H1 (cell line): ENCODE measurements at regions not wholly inside any gene's neighbourhood (a gene's known extent, or its start where the extent isn't known, plus 50 kb on each side); places are given as distances from the start of the nearest gene placed in this dataset.

Source experiments
- CTCF ChIA-PET: fragments of 300-600 bp; sonication (Branson Sonifier 250); formaldehyde crosslinking; loops from one replicate; lab custom pipeline; 2021; ENCODE audit not compliant: partially characterized antibody; lab: Charles Lee
- POLR2A ChIA-PET: fragments of 300-600 bp; sonication (Branson Sonifier 250); formaldehyde crosslinking; loops from one replicate; lab custom pipeline; 2021; ENCODE audit warnings: inconsistent platforms; ENCODE audit not compliant: partially characterized antibody; lab: Charles Lee
- DNase-seq, 2 experiments: peaks; one replicate each; pipeline versions ENCODE4 v3.0.0 to v3.0.0-alpha.2; 2010 to 2022; ENCODE audit warnings: low spot score in 2 of 2, low read depth in 1 of 2, mixed read lengths in 1 of 2
- FAIRE-seq: peaks from 2 replicates; lab custom pipeline; 2011; peaks lifted over from hg19 to GRCh38; lab: Jason Lieb, UNC
- H2AFZ ChIP-seq: 2 replicates; pipeline ENCODE4 v1.8.1; 2012; ENCODE audit warnings: low read length, inconsistent platforms
- H2AK5ac ChIP-seq: 2 replicates; pipeline ENCODE4 v1.6.1; 2013; ENCODE audit warnings: low read depth, low read length
- H2BK120ac ChIP-seq: replicated peaks from 2 replicates; pipeline ENCODE3; 2013; ENCODE audit warnings: low read depth, low read length, inconsistent platforms
- H2BK12ac ChIP-seq: 2 replicates; pipeline ENCODE4 v1.6.1; 2013; ENCODE audit warnings: low read depth, low read length
- H2BK15ac ChIP-seq: 2 replicates; pipeline ENCODE4 v1.6.1; 2013; ENCODE audit warnings: low read length
- H2BK20ac ChIP-seq: 2 replicates; pipeline ENCODE4 v1.6.1; 2013; ENCODE audit warnings: low read length
- H2BK5ac ChIP-seq: 2 replicates; pipeline ENCODE4 v1.6.1; 2013; ENCODE audit warnings: low read depth, low read length
- H3K14ac ChIP-seq: 2 replicates; pipeline ENCODE4 v1.6.1; 2013; ENCODE audit warnings: inconsistent platforms; ENCODE audit not compliant: insufficient read length
- H3K18ac ChIP-seq: 2 replicates; pipeline ENCODE4 v1.6.1; 2013; ENCODE audit warnings: low read length; ENCODE audit errors: extremely low read depth
- H3K23ac ChIP-seq: 2 replicates; pipeline ENCODE4 v1.6.1; 2013; ENCODE audit warnings: inconsistent platforms; ENCODE audit not compliant: insufficient read length
- H3K23me2 ChIP-seq: 2 replicates; pipeline ENCODE4 v1.6.1; 2013; ENCODE audit warnings: low read depth, low read length
- H3K27ac ChIP-seq: 2 replicates; pipeline ENCODE4 v1.6.1; 2011; ENCODE audit warnings: low read depth, low read length, inconsistent platforms
- H3K27me3 ChIP-seq, 4 experiments: replicated peaks in 1 of 4; 1 replicate in 1 of 4; 2 replicates in 3 of 4; pipeline versions ENCODE4 v1.6.1 to v1.8.1; 2011 to 2013; ENCODE audit warnings: low read length in 3 of 4, mild to moderate bottlenecking in 3 of 4, inconsistent platforms in 2 of 4, mixed read lengths in 2 of 4, moderate library complexity in 1 of 4; ENCODE audit not compliant: control insufficient read depth in 3 of 4, insufficient read depth in 3 of 4; ENCODE audit errors: extremely low read depth in 1 of 4
- H3K36me3 ChIP-seq, 4 experiments: 2 replicates each; pipeline versions ENCODE4 v1.6.1 to v1.8.1; 2011 to 2013; ENCODE audit warnings: mild to moderate bottlenecking in 4 of 4, low read length in 3 of 4, moderate library complexity in 2 of 4, control low read depth in 1 of 4, inconsistent platforms in 1 of 4; ENCODE audit not compliant: insufficient read depth in 4 of 4, control insufficient read depth in 2 of 4
- H3K4ac ChIP-seq: replicated peaks from 2 replicates; pipeline ENCODE3; 2013; ENCODE audit warnings: low read length, low read depth, mixed read lengths, inconsistent platforms; ENCODE audit not compliant: insufficient read length
- H3K4me1 ChIP-seq, 4 experiments: replicated peaks in 1 of 4; 1 replicate in 1 of 4; 2 replicates in 3 of 4; pipeline versions ENCODE4 v1.6.1 to v1.8.1; 2011 to 2013; ENCODE audit warnings: low read length in 3 of 4, inconsistent platforms in 2 of 4, mixed read lengths in 1 of 4; ENCODE audit not compliant: insufficient read depth in 4 of 4, control insufficient read depth in 3 of 4
- H3K4me2 ChIP-seq, 2 experiments: 2 replicates each; pipeline versions ENCODE4 v1.6.1 to v1.8.1; 2011 to 2013; ENCODE audit warnings: low read depth in 2 of 2, low read length in 2 of 2, control low read depth in 1 of 2, inconsistent platforms in 1 of 2, mild to moderate bottlenecking in 1 of 2; ENCODE audit not compliant: insufficient read depth in 1 of 2
- H3K4me3 ChIP-seq, 4 experiments: fragments of 200-600, 300-600 bp in 1 of 4; sonication (generic), shearing (Covaris generic), sonication (Bioruptor Twin) in 1 of 4; 2 replicates each; pipeline versions ENCODE4 v1.5.1 to v1.8.1; 2011 to 2016; ENCODE audit warnings: low read length in 4 of 4, low read depth in 3 of 4, control low read depth in 2 of 4, inconsistent platforms in 2 of 4, mild to moderate bottlenecking in 2 of 4, mixed read lengths in 1 of 4, moderate library complexity in 1 of 4; ENCODE audit not compliant: insufficient read depth in 2 of 4; ENCODE audit errors: extremely low read depth in 1 of 4
- H3K56ac ChIP-seq: replicated peaks from 2 replicates; pipeline ENCODE3; 2013; ENCODE audit warnings: low read depth, mild to moderate bottlenecking, mixed read lengths, low read length, inconsistent platforms; ENCODE audit not compliant: insufficient read length
- H3K79me1 ChIP-seq: 2 replicates; pipeline ENCODE4 v1.6.1; 2013; ENCODE audit warnings: low read depth, low read length, control low read depth
- H3K79me2 ChIP-seq, 2 experiments: 2 replicates each; pipeline versions ENCODE4 v1.6.1 to v1.8.1; 2012 to 2013; ENCODE audit warnings: low read length in 2 of 2, mild to moderate bottlenecking in 2 of 2, inconsistent platforms in 1 of 2; ENCODE audit not compliant: insufficient read depth in 2 of 2, control insufficient read depth in 1 of 2
- H3K9ac ChIP-seq, 4 experiments: replicated peaks in 1 of 4; 1 replicate in 1 of 4; 2 replicates in 3 of 4; pipeline versions ENCODE4 v1.6.1 to v1.8.1; 2011 to 2013; ENCODE audit warnings: low read depth in 3 of 4, low read length in 3 of 4, control low read depth in 2 of 4, mild to moderate bottlenecking in 2 of 4, moderate library complexity in 2 of 4, inconsistent platforms in 1 of 4; ENCODE audit errors: extremely low read depth in 1 of 4
- H3K9me3 ChIP-seq, 2 experiments: 2 replicates each; pipeline versions ENCODE4 v1.6.1 to v1.8.1; 2012 to 2013; ENCODE audit warnings: mild to moderate bottlenecking in 2 of 2, moderate library complexity in 2 of 2, control low read depth in 1 of 2, inconsistent platforms in 1 of 2, low read depth in 1 of 2, low read length in 1 of 2, mixed read lengths in 1 of 2; ENCODE audit not compliant: insufficient read depth in 2 of 2
- H4K20me1 ChIP-seq, 2 experiments: replicated peaks in 1 of 2; 2 replicates each; pipeline versions ENCODE3 to v1.8.1; 2011 to 2013; ENCODE audit warnings: inconsistent platforms in 2 of 2, low read length in 2 of 2, mild to moderate bottlenecking in 1 of 2; ENCODE audit not compliant: insufficient read depth in 2 of 2, control insufficient read depth in 1 of 2
- H4K5ac ChIP-seq: 2 replicates; pipeline ENCODE4 v1.6.1; 2013; ENCODE audit warnings: low read length, low read depth, mixed read lengths, inconsistent platforms; ENCODE audit not compliant: insufficient read length
- H4K8ac ChIP-seq: 2 replicates; pipeline ENCODE4 v1.8.0; 2013; ENCODE audit warnings: mild to moderate bottlenecking, moderate library complexity, low read length, inconsistent platforms; ENCODE audit not compliant: insufficient read depth; ENCODE audit errors: extremely low read depth
- H4K91ac ChIP-seq: replicated peaks from 2 replicates; pipeline ENCODE3; 2013; ENCODE audit warnings: low read length, mixed read lengths, inconsistent platforms; ENCODE audit not compliant: insufficient read length
- BCL11A ChIP-seq, 2 experiments: IDR thresholded peaks; one replicate each; pipeline ENCODE4 v1.6.1; 2011; ENCODE audit warnings: low read depth in 2 of 2, low read length in 2 of 2, mild to moderate bottlenecking in 2 of 2
- BRCA1 ChIP-seq: IDR thresholded peaks from 2 replicates; pipeline ENCODE4 v1.6.1; 2012; ENCODE audit warnings: low read depth, low read length, improper control_type of control experiment
- CBX8 ChIP-seq: fragments of 300-800, 300-1000 bp; sonication (generic); IDR thresholded peaks from 2 replicates; pipeline ENCODE4 v1.7.1; 2016; ENCODE audit warnings: low read depth, low read length, borderline replicate concordance
- GABPA ChIP-seq: IDR thresholded peaks from 2 replicates; pipeline ENCODE4 v1.6.1; 2011; ENCODE audit warnings: mild to moderate bottlenecking, low read length, moderate library complexity, borderline replicate concordance; ENCODE audit not compliant: insufficient read depth
- JUN ChIP-seq: IDR thresholded peaks from 2 replicates; pipeline ENCODE4 v1.6.1; 2011; ENCODE audit warnings: low read depth, mild to moderate bottlenecking, improper control_type of control experiment, low read length
- POLR2AphosphoS5 ChIP-seq: IDR thresholded peaks from 2 replicates; pipeline ENCODE4 v1.6.1; 2011; ENCODE audit warnings: low read depth, low read length
- RFX5 ChIP-seq: IDR thresholded peaks from 2 replicates; pipeline ENCODE4 v1.6.1; 2011; ENCODE audit warnings: low read depth, low read length, improper control_type of control experiment, borderline replicate concordance
- SIRT6 ChIP-seq: IDR thresholded peaks from one replicate; pipeline ENCODE4 v1.7.1; 2012; ENCODE audit warnings: low read length, inconsistent platforms
- SIX5 ChIP-seq: IDR thresholded peaks from 2 replicates; pipeline ENCODE4 v1.6.1; 2011; ENCODE audit warnings: mild to moderate bottlenecking, low read depth, low read length
- SP1 ChIP-seq: IDR thresholded peaks from 2 replicates; pipeline ENCODE4 v1.6.1; 2011; ENCODE audit warnings: low read depth, low read length
- SUZ12 ChIP-seq: fragments of 200-600 bp; sonication (generic); IDR thresholded peaks from 2 replicates; pipeline ENCODE4 v1.6.1; 2012; ENCODE audit warnings: mild to moderate bottlenecking, inconsistent platforms, low read length, moderate library complexity, mixed read lengths
- TBP ChIP-seq: IDR thresholded peaks from 2 replicates; pipeline ENCODE4 v1.6.1; 2011; ENCODE audit warnings: low read depth, low read length, improper control_type of control experiment
- TCF12 ChIP-seq: IDR thresholded peaks from 2 replicates; pipeline ENCODE4 v1.6.1; 2011; ENCODE audit warnings: low read depth, mild to moderate bottlenecking, low read length
- WGBS, 2 experiments: shearing (Covaris generic) in 1 of 2; methylation state at CpG; one replicate each; pipeline versions ENCODE4 v1.1.6 to v1.1.7; 2013 to 2015; ENCODE audit warnings: low lambda C conversion rate in 2 of 2, mixed read lengths in 2 of 2, inconsistent platforms in 1 of 2, low coverage in 1 of 2, missing lambda C conversion rate in 1 of 2; ENCODE audit not compliant: insufficient replicate concordance in 2 of 2, insufficient coverage in 1 of 2, insufficient read length in 1 of 2; ENCODE audit errors: extremely low coverage in 1 of 2, missing lambda C conversion rate in 1 of 2; 5-methylcytosine and 5-hydroxymethylcytosine counted together
- TF ChIP-seq, protein P1 (sequence below): IDR thresholded peaks from 2 replicates; pipeline ENCODE4 v1.6.1; 2011; ENCODE audit warnings: low read depth, mild to moderate bottlenecking, low read length; ENCODE audit not compliant: insufficient read depth
- TF ChIP-seq, protein P2 (sequence below): IDR thresholded peaks from 2 replicates; pipeline ENCODE4 v1.6.1; 2012; ENCODE audit warnings: inconsistent platforms

DNA sequence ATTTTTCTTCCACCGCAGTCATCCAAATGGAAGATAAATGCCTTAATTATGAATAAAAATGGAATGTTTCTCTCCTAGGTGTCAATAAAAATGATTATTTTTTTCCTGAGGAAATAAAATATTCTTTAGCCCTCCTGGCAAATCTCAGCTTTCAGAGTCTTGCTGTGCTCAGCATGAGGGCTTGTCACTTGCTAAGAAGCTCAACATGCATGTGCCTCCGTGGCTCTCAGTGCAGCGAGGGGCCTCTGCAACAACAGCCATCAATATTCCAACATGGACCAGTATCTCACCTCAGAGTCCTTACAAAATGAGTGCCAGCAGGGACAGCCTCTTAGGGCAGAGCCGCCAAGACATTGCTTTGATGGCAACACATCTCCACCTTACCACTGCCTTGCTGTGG is 159.5 kb upstream of the TMPO start:
- 74% methylated on average over 4 of the region's 4 CpGs; no CpG with 5 or more reads in 1 of the 2 experiments for WGBS, 2 experiments
- POLR2A ChIA-PET: no interaction called here
- Histone ChIP-seq H3K23me2 (0 out of 2 replicates have a peak, but pooled peaks cover under 1% of the 10 kb centered on the region), H3K4me1 (no peaks in the 10 kb centered on the region), H3K27ac (no peak overlapping the region), H3K9ac (no peak overlapping the region), H3K4ac (no peak overlapping the region), H3K36me3 (no peaks in the 10 kb centered on the region), H4K8ac (no peak overlapping the region), H4K20me1 (no peaks in the 10 kb centered on the region), H2AK5ac (no peak overlapping the region), H3K4me3 (no peak overlapping the region), H3K18ac (no peak overlapping the region), H2BK20ac (no peak overlapping the region), H3K23ac (no peak overlapping the region), H2BK12ac (no peak overlapping the region), H2BK120ac (no peak overlapping the region), H3K9me3 (no peaks in the 10 kb centered on the region), H3K79me2 (no peaks in the 10 kb centered on the region), H2AFZ (no peak overlapping the region), H2BK15ac (no peak overlapping the region), H2BK5ac (no peak overlapping the region), H3K27me3 (no peaks in the 10 kb centered on the region), H4K5ac (no peak overlapping the region), H4K91ac (no peak overlapping the region), H3K14ac (no peak overlapping the region), H3K56ac (no peak overlapping the region), H3K4me2 (no peak overlapping the region), H3K79me1 (no peaks in the 10 kb centered on the region)
- FAIRE-seq (no peak), DNase-seq (no peak)
- CTCF ChIA-PET: interaction anchor here (0.9 to 2.5 kb wide), 3 partner anchors 11 to 129 kb away, joined by 4 to 12 read pairs (median 4); no protein-coding TSS in a partner anchor
- TF ChIP-seq RFX5 (no peak), GABPA (no peak), BRCA1 (no peak), SIRT6 (no peak), TBP (no peak), SUZ12 (no peak), CBX8 (no peak), SP1 (no peak), TCF12 (no peak), POLR2AphosphoS5 (no peak), JUN (no peak), BCL11A (IDR thresholded peaks at IDR 0.05; ENCODE audit: low read depth in 2 of 2, low read length in 2 of 2) (no peak), SIX5 (no peak)
- TF ChIP-seq, protein P1, sequence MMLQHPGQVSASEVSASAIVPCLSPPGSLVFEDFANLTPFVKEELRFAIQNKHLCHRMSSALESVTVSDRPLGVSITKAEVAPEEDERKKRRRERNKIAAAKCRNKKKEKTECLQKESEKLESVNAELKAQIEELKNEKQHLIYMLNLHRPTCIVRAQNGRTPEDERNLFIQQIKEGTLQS: no peak
- TF ChIP-seq, protein P2, sequence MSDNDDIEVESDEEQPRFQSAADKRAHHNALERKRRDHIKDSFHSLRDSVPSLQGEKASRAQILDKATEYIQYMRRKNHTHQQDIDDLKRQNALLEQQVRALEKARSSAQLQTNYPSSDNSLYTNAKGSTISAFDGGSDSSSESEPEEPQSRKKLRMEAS: no peak
